HEK293 (cell line): ENCODE measurements at regions not wholly inside any gene's neighbourhood (a gene's known extent, or its start where the extent isn't known, plus 50 kb on each side); places are given as distances from the start of the nearest gene placed in this dataset.

ENCODE experiments used
- CTCF ChIA-PET: fragments of 350-600 bp; formaldehyde crosslinking; extraction: SDS; loops from one replicate; lab custom pipeline; 2021; ENCODE audit warnings: antibody characterized with exemption; lab: Yijun Ruan, JAX
- POLR2A ChIA-PET: fragments of 300-600 bp; formaldehyde crosslinking; extraction: SDS; loops from one replicate; lab custom pipeline; 2020; ENCODE audit warnings: antibody characterized with exemption, inconsistent platforms; lab: Yijun Ruan, JAX
- H3K27ac ChIP-seq: fragments of 200-500 bp; sonication (Bioruptor generic); 2 replicates; pipeline ENCODE4 v1.5.1; 2014; ENCODE audit warnings: low read depth, low read length, control low read depth, inconsistent platforms; ENCODE audit errors: extremely low read depth
- H3K36me3 ChIP-seq, 2 experiments: fragments of 200-500 bp in 1 of 2; sonication (Bioruptor generic) in 1 of 2; 1 replicate in 1 of 2; 2 replicates in 1 of 2; pipeline ENCODE4 v1.5.1; 2014 to 2017; ENCODE audit warnings: inconsistent platforms in 2 of 2, low read length in 2 of 2; ENCODE audit not compliant: control insufficient read depth in 2 of 2, insufficient read depth in 1 of 2
- H3K4me1 ChIP-seq: fragments of 200-500 bp; sonication (Bioruptor generic); 2 replicates; pipeline ENCODE4 v1.5.1; 2014; ENCODE audit warnings: mild to moderate bottlenecking, low read length, inconsistent platforms; ENCODE audit not compliant: control insufficient read depth, insufficient read depth
- H3K4me3 ChIP-seq: 2 replicates; pipeline ENCODE4 v1.5.1; 2011; ENCODE audit warnings: low read depth, mild to moderate bottlenecking, control low read depth, low read length, moderate library complexity
- H3K9me3 ChIP-seq: fragments of 200-500 bp; sonication (Bioruptor generic); 2 replicates; pipeline ENCODE4 v1.5.1; 2014; ENCODE audit warnings: low read depth, low read length, inconsistent platforms; ENCODE audit not compliant: control insufficient read depth, insufficient read depth
- FEZF1 ChIP-seq: fragments of 450-650 bp; formaldehyde crosslinking; IDR thresholded peaks from 2 replicates; pipeline ENCODE4 v1.5.1; 2016; ENCODE audit warnings: missing biosample characterization, missing genetic modification characterization
- ZFP41 ChIP-seq: fragments of 450-650 bp; formaldehyde crosslinking; IDR thresholded peaks from 2 replicates; pipeline ENCODE4 v1.5.1; 2016; ENCODE audit warnings: missing biosample characterization, missing genetic modification characterization, borderline replicate concordance
- ZNF146 ChIP-seq: fragments of 450-650 bp; formaldehyde crosslinking; IDR thresholded peaks from 2 replicates; pipeline ENCODE4 v1.5.1; 2016; ENCODE audit warnings: missing biosample characterization, missing genetic modification characterization
- ZNF214 ChIP-seq: fragments of 450-650 bp; formaldehyde crosslinking; IDR thresholded peaks from 2 replicates; pipeline ENCODE4 v1.5.1; 2017; ENCODE audit warnings: missing biosample characterization, mild to moderate bottlenecking, missing genetic modification characterization, borderline replicate concordance
- ZNF324 ChIP-seq: fragments of 450-650 bp; formaldehyde crosslinking; IDR thresholded peaks from 2 replicates; pipeline ENCODE4 v1.5.1; 2016; ENCODE audit warnings: missing biosample characterization, missing genetic modification characterization
- ZNF423 ChIP-seq: fragments of 450-650 bp; formaldehyde crosslinking; IDR thresholded peaks from 2 replicates; pipeline ENCODE4 v1.5.1; 2016; ENCODE audit warnings: missing biosample characterization, missing genetic modification characterization
- ZNF561 ChIP-seq: fragments of 450-650 bp; IDR thresholded peaks from 2 replicates; pipeline ENCODE4 v1.5.1; 2018; ENCODE audit warnings: missing biosample characterization, missing genetic modification characterization, borderline replicate concordance
- ZNF629 ChIP-seq: fragments of 450-650 bp; formaldehyde crosslinking; IDR thresholded peaks from 2 replicates; pipeline ENCODE4 v1.5.1; 2017; ENCODE audit warnings: missing biosample characterization, missing genetic modification characterization
- ZNF660 ChIP-seq: fragments of 450-650 bp; IDR thresholded peaks from 2 replicates; pipeline ENCODE4 v1.5.1; 2018; ENCODE audit warnings: missing biosample characterization, mild to moderate bottlenecking, missing genetic modification characterization
- ZNF664 ChIP-seq: fragments of 450-650 bp; formaldehyde crosslinking; IDR thresholded peaks from 2 replicates; pipeline ENCODE4 v1.5.1; 2016; ENCODE audit warnings: missing biosample characterization, missing genetic modification characterization
- ZNF777 ChIP-seq: fragments of 450-650 bp; formaldehyde crosslinking; IDR thresholded peaks from 2 replicates; pipeline ENCODE4 v1.5.1; 2017; ENCODE audit warnings: missing biosample characterization, missing genetic modification characterization, borderline replicate concordance
- TF ChIP-seq, protein P1 (sequence below): fragments of 450-650 bp; formaldehyde crosslinking; conservative IDR thresholded peaks from 2 replicates; pipeline ENCODE4 v1.5.1; 2016; ENCODE audit warnings: low read depth, missing biosample characterization, missing genetic modification characterization
- TF ChIP-seq, protein P2 (sequence below): fragments of 450-650 bp; formaldehyde crosslinking; IDR thresholded peaks from 2 replicates; pipeline ENCODE4 v1.5.1; 2016; ENCODE audit warnings: missing biosample characterization, missing genetic modification characterization
- TF ChIP-seq, protein P3 (sequence below): fragments of 450-650 bp; formaldehyde crosslinking; IDR thresholded peaks from 2 replicates; pipeline ENCODE4 v1.5.1; 2016; ENCODE audit warnings: missing biosample characterization, missing genetic modification characterization

GRCh38 chr1:56257726-56258125 lies 321.6 kb downstream of the PLPP3 start:
- Histone ChIP-seq H3K4me3 (no peak overlapping the region), H3K36me3 (no peaks in the 10 kb centered on the region), H3K9me3 (no peaks in the 10 kb centered on the region), H3K4me1 (no peaks in the 10 kb centered on the region), H3K27ac (no peak overlapping the region)
- CTCF ChIA-PET = no interaction called here
- TF ChIP-seq, protein P1, sequence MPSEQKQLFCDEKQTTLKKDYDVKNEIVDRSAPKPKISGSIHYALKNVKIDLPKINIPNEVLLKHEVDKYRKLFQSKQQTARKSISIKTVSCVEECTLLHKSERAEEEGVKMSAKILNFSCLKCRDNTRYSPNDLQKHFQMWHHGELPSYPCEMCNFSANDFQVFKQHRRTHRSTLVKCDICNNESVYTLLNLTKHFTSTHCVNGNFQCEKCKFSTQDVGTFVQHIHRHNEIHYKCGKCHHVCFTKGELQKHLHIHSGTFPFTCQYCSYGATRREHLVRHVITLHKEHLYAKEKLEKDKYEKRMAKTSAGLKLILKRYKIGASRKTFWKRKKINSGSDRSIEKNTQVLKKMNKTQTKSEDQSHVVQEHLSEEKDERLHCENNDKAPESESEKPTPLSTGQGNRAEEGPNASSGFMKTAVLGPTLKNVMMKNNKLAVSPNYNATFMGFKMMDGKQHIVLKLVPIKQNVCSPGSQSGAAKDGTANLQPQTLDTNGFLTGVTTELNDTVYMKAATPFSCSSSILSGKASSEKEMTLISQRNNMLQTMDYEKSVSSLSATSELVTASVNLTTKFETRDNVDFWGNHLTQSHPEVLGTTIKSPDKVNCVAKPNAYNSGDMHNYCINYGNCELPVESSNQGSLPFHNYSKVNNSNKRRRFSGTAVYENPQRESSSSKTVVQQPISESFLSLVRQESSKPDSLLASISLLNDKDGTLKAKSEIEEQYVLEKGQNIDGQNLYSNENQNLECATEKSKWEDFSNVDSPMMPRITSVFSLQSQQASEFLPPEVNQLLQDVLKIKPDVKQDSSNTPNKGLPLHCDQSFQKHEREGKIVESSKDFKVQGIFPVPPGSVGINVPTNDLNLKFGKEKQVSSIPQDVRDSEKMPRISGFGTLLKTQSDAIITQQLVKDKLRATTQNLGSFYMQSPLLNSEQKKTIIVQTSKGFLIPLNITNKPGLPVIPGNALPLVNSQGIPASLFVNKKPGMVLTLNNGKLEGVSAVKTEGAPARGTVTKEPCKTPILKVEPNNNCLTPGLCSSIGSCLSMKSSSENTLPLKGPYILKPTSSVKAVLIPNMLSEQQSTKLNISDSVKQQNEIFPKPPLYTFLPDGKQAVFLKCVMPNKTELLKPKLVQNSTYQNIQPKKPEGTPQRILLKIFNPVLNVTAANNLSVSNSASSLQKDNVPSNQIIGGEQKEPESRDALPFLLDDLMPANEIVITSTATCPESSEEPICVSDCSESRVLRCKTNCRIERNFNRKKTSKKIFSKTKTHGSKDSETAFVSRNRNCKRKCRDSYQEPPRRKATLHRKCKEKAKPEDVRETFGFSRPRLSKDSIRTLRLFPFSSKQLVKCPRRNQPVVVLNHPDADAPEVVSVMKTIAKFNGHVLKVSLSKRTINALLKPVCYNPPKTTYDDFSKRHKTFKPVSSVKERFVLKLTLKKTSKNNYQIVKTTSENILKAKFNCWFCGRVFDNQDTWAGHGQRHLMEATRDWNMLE = no peak
- TF ChIP-seq ZNF660 (tag by site-specific recombination) = no peak
- no peak for TF ChIP-seq FEZF1 (tag by site-specific recombination)
- TF ChIP-seq, protein P2, sequence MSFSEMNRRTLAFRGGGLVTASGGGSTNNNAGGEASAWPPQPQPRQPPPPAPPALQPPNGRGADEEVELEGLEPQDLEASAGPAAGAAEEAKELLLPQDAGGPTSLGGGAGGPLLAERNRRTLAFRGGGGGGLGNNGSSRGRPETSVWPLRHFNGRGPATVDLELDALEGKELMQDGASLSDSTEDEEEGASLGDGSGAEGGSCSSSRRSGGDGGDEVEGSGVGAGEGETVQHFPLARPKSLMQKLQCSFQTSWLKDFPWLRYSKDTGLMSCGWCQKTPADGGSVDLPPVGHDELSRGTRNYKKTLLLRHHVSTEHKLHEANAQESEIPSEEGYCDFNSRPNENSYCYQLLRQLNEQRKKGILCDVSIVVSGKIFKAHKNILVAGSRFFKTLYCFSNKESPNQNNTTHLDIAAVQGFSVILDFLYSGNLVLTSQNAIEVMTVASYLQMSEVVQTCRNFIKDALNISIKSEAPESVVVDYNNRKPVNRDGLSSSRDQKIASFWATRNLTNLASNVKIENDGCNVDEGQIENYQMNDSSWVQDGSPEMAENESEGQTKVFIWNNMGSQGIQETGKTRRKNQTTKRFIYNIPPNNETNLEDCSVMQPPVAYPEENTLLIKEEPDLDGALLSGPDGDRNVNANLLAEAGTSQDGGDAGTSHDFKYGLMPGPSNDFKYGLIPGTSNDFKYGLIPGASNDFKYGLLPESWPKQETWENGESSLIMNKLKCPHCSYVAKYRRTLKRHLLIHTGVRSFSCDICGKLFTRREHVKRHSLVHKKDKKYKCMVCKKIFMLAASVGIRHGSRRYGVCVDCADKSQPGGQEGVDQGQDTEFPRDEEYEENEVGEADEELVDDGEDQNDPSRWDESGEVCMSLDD (tag by site-specific recombination) = no peak
- TF ChIP-seq ZNF664 (tag by site-specific recombination) = no peak
- TF ChIP-seq ZNF146 (tag by site-specific recombination) = no peak
- no peak for TF ChIP-seq ZNF561
- TF ChIP-seq ZNF423 (tag by site-specific recombination) = no peak
- TF ChIP-seq, protein P3, sequence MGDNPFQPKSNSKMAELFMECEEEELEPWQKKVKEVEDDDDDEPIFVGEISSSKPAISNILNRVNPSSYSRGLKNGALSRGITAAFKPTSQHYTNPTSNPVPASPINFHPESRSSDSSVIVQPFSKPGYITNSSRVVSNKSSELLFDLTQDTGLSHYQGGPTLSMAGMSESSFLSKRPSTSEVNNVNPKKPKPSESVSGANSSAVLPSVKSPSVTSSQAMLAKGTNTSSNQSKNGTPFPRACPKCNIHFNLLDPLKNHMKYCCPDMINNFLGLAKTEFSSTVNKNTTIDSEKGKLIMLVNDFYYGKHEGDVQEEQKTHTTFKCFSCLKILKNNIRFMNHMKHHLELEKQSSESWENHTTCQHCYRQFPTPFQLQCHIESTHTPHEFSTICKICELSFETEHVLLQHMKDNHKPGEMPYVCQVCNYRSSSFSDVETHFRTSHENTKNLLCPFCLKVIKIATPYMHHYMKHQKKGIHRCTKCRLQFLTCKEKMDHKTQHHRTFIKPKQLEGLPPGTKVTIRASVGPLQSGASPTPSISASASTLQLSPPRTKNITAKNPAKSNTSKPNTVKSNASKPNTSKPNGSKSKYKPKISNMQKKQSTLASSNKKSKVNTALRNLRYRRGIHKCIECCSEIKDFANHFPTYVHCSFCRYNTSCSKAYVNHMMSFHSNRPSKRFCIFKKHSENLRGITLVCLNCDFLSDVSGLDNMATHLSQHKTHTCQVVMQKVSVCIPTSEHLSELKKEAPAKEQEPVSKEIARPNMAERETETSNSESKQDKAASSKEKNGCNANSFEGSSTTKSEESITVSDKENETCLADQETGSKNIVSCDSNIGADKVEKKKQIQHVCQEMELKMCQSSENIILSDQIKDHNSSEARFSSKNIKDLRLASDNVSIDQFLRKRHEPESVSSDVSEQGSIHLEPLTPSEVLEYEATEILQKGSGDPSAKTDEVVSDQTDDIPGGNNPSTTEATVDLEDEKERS (tag by site-specific recombination) = no peak
- no peak for TF ChIP-seq ZNF629 (tag by site-specific recombination)
- no peak for TF ChIP-seq ZNF777
- no peak for TF ChIP-seq ZNF324
- TF ChIP-seq ZFP41 (tag by site-specific recombination) = no peak
- no peak for TF ChIP-seq ZNF214 (tag by site-specific recombination)
- POLR2A ChIA-PET = no interaction called here
